ENCODE measurements at regions not wholly inside any gene's neighbourhood (a gene's known extent, or its start where the extent isn't known, plus 50 kb on each side); places are given as distances from the start of the nearest gene placed in this dataset.

- DNase-seq: no peak
Observed at GRCh38 chr5:171630350-171631065, 155.1 kb upstream of the SMIM23 start.

GRCh38 chr5:171632616-171633015 is 153.0 kb upstream of the SMIM23 start:
- DNase-seq: no peak

- no peak for DNase-seq
Observed at GRCh38 chr5:171633776-171634470, 151.7 kb upstream of the SMIM23 start.

GRCh38 chr5:171634511-171634910 is 151.1 kb upstream of the SMIM23 start:
- no peak for DNase-seq

- DNase-seq: no peak
Observed at GRCh38 chr5:171635028-171635427, 150.6 kb upstream of the SMIM23 start.

GRCh38 chr5:171635561-171636245 is 149.9 kb upstream of the SMIM23 start:
- no peak for DNase-seq

GRCh38 chr5:171637811-171638210 is 147.8 kb upstream of the SMIM23 start:
- DNase-seq: no peak

GRCh38 chr5:171639205-171639621 is 146.4 kb upstream of the SMIM23 start:
- no peak for DNase-seq

GRCh38 chr5:171639966-171640365 is 145.7 kb upstream of the SMIM23 start:
- DNase-seq: no peak

- DNase-seq: no peak
Observed at GRCh38 chr5:171640480-171640879, 145.1 kb upstream of the SMIM23 start.

GRCh38 chr5:171641891-171642290 is 143.7 kb upstream of the SMIM23 start:
- DNase-seq: no peak

- no peak for DNase-seq
Observed at GRCh38 chr5:171642894-171643293, 142.7 kb upstream of the SMIM23 start.

GRCh38 chr5:171644536-171644935 is 141.1 kb upstream of the SMIM23 start:
- no peak for DNase-seq

GRCh38 chr5:171646102-171647042 is 139.2 kb upstream of the SMIM23 start:
- no peak for DNase-seq

- DNase-seq: peak in 1 of 5 donors; percentile 15
Observed at GRCh38 chr5:171647043-171647903, 138.3 kb upstream of the SMIM23 start.

- no peak for DNase-seq
Observed at GRCh38 chr5:171647904-171648260, 137.7 kb upstream of the SMIM23 start.

- DNase-seq: no peak
Observed at GRCh38 chr5:171648279-171649074, 137.1 kb upstream of the SMIM23 start.

- no peak for DNase-seq
Observed at GRCh38 chr5:171649075-171649401, 136.6 kb upstream of the SMIM23 start.

GRCh38 chr5:171650597-171650996 is 135.0 kb upstream of the SMIM23 start:
- no peak for DNase-seq

GRCh38 chr5:171651102-171651501 is 134.5 kb upstream of the SMIM23 start:
- no peak for DNase-seq

- no peak for DNase-seq
Observed at GRCh38 chr5:171654881-171655280, 130.7 kb upstream of the SMIM23 start.

Measured in T-helper 1 cell (primary cell).